NCI-H1694 (cell line): ENCODE measurements at regions not wholly inside any gene's neighbourhood (a gene's known extent, or its start where the extent isn't known, plus 50 kb on each side); places are given as distances from the start of the nearest gene placed in this dataset.
"Not testable (repeated sequence)": the region's sequence is repeated elsewhere in the genome, so short reads cannot be mapped to it uniquely, and the experiment has no call there.

Experiments used
- DNase-seq: peaks from one replicate; lab custom pipeline; 2025; lab: John Stamatoyannopoulos, UW

DNA sequence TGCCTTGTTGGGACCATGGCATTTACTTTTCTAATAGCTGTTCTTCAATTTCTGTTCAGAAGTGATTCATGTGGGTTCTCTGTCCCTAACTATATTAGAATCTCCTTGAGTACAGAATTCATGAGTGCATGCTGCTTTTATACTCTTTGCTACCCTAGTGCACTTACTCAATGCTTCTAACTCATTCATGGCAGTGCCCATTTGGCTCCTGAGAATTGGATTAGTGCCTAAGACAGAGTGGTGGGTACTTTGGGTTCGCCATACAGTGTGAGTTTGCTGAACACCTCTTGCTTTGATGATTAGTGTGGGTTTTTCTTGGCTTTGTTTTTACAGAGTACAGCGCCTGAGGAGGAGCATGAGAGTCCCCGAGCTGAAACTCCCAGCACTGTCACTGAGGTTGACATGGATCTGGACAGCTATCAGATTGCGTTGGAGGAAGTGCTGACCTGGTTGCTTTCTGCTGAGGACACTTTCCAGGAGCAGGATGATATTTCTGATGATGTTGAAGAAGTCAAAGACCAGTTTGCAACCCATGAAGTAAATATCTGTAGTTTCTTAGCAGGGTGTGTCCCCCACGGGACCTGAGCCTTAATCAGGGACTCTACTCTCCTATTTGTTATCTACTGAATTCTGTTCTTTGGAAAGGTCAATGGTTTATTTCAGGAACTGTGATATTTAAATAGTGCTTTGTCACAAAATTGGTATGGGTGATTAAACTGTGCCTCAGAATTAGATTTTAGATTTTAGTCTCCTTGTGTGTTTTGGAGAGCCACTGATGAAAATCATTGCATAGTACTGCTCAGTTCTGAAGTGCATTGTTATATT, 150.7 kb downstream of the UTRN start:
- no peak for DNase-seq

DNA sequence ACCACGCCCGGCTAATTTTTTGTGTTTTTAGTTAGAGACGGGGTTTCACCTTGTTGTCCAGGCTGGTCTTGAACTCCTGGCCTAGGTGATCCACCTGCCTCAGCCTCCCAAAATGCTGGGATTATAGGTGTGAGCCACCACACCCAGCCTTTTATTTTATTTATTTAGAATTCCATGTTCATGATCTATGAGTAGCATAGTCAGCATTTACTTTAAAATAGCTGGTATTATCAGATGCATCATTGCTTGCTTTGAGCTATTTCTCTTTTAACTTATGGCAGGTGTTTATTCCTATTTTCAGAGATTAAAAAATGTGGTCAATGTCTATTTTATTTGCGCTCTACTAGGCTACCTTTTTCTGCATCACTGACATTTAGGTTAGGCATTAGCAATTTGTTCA, 152.0 kb downstream of the UTRN start:
- no peak for DNase-seq

DNA sequence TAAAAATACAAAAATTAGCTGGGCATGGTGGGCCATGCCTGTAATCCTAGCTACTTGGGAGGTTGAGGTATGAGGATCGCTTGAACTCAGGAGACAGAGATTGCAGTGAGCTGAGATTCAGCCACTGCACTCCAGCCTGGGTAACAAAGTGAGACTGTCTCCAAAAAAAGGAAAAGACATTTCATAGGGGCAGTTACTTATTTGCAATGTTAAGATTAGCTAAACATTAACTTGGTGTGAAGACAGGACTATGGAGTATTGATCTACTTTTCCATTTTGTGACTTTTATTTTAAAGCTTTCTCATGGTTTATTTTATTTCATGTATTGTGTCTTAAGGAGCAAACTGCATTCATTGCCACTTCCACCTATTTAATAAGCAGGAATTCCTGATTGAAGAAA, 153.0 kb downstream of the UTRN start:
- DNase-seq = no peak

DNA sequence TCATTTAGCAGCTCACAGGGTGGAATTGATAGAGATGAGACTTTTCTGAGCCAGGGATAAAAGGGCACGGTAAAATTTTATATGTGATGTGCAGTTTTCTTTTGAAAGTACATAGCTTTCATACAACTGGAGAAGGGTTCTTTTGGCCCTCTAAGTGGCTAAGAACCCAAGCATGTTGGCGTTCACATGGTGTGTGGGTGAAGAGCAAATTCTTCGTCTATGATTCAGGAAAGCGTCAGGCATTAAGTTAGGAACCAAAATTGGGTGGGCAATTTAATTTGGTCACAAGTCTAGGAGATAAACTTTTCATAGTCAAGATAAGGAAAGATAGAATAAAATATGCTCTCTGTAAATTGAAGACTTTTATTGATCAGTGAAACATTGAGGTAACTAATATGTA, 153.9 kb downstream of the UTRN start:
- no peak for DNase-seq

DNA sequence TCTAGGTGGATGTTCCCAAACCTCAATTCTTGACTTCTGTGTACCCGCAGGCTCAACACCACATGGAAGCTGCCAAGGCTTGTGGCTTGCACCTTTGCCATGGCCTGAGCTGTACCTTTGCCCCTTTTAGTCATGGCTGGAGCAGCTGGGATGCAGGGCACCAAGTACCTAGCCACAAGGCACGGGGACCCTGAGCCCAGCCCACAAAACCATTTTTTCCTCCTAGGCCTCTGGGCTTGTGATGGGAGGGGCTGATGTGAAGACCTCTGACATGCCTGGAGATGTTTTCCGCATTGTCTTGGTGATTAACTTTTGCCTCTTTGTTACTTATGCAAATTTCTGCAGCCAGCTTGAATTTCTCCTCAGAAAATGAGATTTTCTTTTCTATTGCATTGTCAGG, 156.7 kb downstream of the UTRN start:
- DNase-seq = not testable (repeated sequence)

DNA sequence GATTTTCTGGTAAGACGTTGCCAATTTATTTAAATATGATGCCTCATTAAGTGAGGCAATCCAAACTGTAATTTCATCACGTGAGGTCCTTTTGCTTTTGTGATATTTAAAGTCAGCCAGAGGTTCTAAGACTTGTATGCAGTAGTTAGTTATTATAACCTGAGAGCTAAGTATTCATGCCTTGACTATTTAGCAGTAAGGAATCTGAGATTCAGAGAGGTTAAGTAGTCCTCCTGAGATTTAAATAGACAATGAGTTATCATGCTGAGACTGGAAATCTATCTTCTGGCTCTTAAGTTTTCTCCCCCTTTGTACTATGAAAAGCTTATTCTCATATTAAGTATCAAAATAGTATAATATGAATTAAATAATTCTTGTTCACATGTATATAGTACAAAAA, 158.0 kb downstream of the UTRN start:
- DNase-seq = no peak

DNA sequence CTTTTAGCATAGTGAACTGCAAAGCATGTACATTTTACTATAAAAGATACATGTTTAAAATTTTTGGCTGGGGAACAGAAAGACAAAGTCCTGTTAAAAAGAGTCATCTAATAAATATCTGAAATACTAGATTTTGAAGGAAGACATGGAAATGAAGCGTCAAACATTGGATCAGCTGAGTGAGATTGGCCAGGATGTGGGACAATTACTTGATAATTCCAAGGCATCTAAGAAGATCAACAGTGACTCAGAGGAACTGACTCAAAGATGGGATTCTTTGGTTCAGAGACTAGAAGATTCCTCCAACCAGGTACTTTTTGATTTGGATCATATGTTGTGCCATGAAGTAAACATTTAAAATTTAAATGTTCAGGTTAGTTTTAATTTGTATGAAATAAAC, 162.3 kb downstream of the UTRN start:
- DNase-seq = no peak

DNA sequence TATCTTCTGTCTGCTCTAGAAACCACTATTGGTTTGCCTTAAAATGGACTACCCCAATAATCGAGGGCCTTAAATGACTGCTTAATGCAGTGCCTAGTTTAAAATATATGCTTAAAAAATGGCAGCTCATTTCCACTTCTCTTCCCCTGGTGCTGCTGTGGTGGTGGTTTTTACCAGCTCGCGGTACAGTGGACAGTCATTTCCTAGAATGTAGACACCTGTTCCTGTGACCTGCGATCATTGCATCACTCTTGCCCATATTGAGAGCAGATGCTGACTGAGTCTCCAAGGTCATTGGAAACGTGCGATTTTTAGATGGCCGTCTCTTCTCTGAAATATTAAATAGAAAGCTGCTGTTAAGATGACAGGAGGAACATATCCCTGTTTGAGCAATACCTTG, 164.1 kb downstream of the UTRN start:
- DNase-seq = no peak

DNA sequence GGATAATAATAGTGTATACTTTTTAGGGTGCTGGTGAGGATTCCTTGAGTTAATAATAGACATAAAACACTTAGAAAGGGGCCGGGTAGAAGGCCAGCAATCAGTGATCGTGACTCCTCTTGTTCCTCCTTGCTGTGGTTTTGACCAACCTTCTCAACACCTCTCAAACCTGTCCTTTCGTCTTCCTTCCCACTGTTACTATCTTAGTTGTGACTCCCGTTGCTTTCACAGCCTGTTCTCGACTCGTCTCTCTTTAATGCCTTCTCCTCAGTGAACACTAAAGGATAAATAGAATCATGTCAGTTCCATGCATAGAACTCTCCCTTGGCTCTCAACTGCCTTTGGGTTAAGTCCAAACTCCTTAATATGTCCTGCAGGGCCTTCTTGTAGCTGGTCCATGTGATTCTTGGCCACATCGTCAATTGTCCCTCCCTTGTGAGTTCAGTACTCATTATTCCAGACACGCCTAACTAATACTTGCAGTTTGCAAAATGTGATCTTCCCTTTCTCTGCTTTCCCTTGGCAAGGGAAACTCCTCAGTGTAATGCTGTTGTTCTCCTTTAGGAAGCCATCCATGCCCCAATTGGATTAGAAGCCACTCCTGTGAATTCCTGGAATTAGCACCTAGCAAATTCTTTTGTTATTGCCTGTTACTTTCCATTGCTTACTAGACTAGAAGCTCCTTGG, 164.9 kb downstream of the UTRN start:
- no peak for DNase-seq

DNA sequence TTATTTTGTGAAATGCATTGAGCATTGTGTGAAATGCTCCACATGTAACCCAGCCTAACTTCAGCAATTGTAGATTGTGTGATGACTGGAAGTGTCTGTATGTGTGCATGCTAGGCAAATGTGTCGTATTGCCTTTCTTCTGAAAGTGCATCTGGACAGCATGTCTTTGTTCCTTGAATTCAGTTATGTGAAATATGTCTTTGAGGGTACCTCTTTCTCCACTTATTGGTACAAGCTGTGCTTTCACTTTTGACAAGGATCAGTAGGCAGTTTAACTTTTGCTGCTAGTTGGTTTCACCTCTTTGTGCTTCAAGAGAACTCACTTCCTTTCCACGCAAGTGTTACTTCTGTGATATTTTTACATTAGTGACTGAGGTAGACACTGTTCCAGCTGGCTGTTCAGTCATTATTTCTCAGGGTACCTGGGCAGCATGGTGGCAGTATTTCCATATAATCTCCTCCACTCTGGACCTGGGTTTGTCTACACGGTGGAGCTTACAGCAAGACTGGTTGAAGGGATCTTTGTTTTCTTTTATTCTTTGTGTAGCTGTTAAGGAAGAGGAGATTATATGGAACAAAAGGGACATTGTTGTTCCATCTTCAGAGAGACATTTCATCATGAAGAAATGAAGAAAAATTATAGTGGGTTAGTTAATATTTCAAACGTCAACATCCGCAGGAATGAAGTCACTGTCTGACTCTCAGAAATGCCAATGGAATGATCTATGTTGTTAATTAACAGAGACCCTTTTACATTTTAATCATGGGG, 175.4 kb downstream of the UTRN start:
- no peak for DNase-seq

DNA sequence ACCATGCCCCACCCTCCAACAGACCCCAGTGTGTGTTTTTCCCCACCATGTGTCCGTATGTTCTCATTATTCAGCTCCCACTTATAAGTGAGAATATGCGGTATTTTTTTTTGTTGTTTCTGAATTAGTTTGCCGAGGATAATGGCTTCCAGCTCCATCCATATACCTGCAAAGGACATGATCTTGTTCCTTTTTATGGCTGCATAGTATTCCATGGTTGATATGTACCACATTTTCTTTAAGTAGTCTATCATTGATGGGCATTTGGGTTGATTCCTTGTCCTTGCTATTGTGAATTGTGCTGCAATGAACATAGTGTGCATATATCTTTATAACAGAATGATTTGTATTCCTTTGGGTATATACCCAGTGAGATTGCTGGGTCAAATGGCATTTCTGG, 176.9 kb downstream of the UTRN start:
- DNase-seq = no peak

DNA sequence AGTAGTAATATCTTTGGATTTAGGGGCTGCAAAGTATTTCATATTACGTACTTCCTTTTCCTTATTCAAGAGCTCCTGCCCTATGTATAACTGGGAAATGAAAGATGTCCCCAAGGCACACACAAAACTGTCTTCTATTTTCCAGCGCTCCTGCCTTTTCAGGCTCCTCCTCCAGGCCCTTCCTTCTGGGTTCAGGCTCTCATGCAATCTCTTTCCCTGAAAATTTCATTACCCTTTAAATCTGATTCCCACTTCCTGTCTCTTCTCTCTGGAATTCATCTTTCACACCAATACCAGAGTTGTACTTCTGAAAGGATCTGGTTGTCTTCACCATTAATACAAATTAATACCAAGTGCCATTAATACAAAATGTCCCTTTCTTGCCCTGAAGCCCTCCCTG, 181.6 kb downstream of the UTRN start:
- no peak for DNase-seq

DNA sequence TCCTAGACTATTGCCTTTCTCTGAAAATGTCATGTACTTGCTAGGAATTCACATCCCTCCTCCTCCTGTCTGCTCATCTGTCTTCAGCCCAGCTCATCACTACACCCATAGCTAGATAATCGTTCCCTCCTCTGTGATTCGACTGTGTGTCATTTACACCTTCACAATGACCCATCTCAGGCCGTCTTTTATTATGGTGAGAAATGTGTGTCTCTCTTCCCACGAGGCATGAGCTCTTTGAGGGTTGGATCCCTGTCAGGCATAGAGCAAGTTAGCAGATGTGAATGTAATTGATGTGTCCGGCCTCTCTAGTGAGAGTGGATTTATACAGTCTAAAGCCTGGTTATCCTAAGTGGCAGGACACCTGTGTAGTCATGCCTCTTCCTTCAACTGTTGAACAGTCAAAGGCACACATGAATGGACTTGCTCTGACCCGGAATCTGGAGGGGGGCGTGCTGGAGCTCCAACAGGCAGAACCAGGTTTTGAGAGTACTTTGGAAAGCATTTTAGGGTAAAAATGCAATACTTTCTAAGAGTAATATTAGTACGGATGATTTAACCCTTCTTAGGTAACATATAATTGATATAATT, 182.1 kb downstream of the UTRN start:
- no peak for DNase-seq

DNA sequence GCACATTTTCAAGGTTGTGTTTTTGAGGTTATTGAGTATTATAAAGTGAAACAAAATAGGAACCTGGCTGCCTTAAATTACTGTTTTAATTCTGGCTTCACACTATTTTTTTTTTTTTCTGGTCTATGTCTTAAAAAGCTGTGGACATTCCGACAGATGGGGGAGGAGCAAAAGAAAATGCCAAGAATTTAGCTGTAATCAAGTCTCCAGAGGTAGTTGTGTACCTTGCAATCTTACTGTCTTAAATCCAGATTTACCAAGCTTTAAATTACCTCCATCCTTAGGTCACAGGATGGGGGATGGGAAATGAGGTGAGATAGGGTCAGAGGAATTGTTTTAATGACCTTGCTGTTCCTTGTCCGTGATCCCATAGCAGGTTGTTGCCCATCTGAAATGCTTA, 182.8 kb downstream of the UTRN start:
- DNase-seq = no peak

DNA sequence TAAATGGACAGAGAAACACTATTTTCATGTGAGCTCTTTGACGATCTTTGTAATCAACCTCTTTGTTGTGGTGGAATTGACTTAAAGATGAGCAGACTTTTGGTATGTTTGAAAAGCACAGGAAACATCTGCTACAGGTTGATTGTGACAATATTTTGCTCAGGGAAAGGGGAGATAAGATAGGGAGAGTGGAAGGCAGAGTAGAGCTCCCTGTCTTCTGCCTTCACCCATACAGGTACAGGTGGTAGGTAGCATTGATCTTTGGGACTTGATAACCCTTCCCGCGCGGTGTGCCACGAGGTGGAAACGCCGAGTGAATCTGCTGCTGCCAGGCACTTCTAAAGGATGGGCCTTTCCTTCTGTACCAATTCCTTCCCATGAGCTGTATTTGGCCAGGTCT, 183.6 kb downstream of the UTRN start:
- no peak for DNase-seq

DNA sequence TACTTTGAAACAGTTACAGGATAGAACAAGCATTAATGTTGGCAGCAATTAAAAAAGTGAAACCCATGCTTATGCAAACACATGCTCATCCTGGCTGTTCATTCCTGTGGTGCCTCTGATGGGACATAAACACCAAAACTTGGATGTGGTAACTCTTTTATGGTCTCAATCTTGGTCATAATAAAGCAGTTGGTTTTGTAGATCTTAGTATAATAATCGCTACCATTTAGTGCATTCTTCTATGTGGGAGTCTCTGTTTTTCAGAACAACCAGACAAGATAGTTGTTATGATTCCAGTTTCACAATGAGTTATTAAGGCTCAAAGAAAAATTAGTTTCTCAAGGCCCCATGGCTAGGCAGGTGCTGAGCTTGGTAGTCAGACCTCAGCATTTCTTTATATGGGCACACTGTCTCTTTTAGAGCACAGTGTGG, 184.0 kb downstream of the UTRN start:
- DNase-seq = no peak

DNA sequence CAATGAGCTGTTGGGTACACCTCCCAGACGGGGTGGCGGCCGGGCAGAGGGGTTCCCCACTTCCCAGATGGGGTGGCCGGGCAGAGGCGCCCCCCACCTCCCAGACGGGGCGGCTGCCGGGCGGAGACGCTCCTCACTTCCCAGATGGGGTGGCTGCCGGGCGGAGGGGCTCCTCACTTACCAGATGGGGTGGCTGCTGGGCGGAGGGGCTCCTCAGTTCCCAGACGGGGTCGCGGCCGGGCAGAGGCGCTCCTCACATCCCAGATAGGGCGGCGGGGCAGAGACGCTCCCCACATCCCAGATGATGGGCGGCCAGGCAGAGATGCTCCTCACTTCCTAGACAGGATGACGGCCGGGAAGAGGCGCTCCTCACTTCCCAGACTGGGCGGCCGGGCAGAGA, 185.1 kb downstream of the UTRN start:
- DNase-seq = not testable (repeated sequence)

DNA sequence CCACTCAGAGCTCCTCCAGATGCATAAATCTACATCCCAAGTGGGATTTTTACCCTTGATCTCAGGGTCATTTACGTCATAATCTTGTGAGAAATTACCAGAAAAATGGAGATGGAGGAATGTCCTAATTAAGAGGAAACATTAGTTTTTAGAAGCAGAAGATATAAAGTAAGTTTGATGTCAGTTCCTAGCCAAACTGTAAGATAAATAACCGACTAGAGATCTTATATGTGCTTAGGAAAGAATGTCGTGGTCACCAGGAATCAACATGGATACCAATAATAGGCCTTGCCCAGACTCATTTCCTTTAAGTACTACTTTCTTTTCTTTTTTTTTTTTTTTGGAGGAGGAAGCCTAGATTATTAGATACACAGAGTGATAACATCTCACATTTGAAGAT, 186.9 kb downstream of the UTRN start:
- DNase-seq = no peak

DNA sequence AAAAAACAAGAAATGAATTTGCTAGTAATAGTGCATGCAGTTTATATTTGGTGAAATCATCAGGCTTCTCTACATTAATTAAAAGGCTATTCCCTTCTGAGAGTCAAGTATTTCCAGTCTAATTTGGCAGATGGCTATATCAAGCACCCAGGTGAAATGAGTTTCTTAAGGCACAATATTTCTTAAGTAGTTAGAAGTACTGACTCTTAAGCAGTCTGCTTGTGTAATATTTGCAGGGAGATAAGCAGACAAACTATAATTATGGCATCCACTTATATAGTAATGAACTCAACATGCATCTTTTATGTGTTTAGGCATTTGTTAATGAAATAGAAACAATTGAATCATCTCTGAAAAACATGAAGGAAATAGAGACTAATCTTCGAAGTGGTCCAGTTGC, 189.2 kb downstream of the UTRN start:
- DNase-seq = no peak

DNA sequence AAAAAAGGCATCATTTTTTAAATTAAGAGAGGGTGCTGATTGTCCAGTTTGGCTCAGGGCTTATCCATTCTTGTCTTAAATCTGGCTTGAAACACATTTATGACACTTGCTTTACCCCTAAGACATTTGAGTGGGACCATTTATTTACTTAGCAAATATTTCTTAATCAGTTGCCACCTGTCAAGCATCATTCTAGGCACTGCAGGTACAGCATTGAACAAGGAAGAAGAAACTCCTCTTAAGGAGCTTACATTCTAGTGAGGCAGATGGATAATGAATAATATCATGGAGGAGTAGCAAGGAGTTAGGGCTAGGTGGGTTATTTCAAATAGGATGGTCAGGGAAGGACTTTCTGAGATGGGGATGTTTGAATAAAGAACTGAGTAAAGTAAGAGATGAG, 189.8 kb downstream of the UTRN start:
- DNase-seq = no peak

DNA sequence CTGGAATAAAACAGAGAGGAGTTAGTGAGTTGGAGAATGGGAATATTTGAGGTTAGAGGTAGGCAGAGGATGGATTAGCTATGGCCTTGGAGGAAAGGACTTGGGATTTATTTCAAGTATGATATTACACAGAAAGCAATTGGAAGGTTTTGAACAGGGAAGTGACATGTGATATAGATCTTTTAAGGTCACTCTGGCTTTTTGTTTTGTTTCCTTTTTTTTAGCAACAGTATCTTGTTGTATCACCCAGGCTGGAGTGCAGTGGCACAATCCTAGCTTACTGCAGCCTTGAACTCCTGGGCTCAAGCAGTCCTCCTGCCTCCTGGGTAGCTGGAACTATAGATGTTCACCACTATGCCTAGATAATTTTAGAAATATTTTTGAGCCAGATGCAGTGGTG, 190.3 kb downstream of the UTRN start:
- DNase-seq = no peak

DNA sequence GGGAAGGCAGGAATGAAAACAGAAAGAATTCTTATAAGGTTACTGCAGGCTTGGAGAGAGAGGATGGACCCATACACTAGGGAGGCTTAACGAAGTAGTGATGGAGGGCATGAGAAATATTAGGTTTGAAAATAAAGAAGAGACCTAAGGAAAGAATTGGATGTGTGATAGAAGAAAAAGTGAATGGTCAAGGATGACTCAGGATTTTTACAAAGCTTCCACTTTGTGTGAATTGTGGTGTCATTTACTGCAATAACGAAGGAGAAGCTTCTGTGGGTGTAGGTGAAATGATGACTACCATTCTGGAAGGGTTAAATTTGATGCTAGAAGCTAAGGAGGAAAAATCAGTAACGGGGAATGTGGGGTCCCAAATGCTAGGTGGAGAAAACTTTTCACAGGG, 191.2 kb downstream of the UTRN start:
- no peak for DNase-seq

DNA sequence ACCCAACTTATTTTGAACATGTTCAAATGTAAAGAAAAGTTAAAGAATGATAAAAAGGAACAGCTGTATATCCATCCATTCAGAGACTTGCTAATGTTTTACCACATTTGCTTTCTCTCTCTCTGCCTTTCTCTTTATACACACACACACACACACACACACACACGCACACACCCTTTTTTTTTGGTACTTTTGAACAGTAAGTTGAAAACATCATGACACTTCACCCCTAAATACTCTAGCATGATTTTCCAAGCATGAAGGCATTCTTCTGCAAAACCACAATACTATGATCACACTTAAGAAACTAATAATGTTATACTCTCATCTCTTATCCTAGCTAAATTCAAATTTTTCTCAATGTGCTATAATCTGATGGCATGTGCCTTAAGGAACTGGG, 192.3 kb downstream of the UTRN start:
- no peak for DNase-seq
